Liver (tissue), 8 donors: ENCODE measurements at regions not wholly inside any gene's neighbourhood (a gene's known extent, or its start where the extent isn't known, plus 50 kb on each side); places are given as distances from the start of the nearest gene placed in this dataset.

Experiments used
- DNase-seq: peaks from one replicate; pipeline ENCODE4 v3.0.0-alpha.2; 2017; ENCODE audit warnings: low spot score
- H3K27ac ChIP-seq, 2 donors: one replicate each; pipeline ENCODE4 v1.7.0; 2013; ENCODE audit warnings: inconsistent platforms in 2 of 2, low read length in 2 of 2, control low read depth in 1 of 2, low read depth in 1 of 2, mild to moderate bottlenecking in 1 of 2
- H3K27me3 ChIP-seq, 4 donors: one replicate each; pipeline versions ENCODE4 v1.6.1 to v1.7.0; 2013; ENCODE audit warnings: low read length in 3 of 4, inconsistent platforms in 1 of 4, mild to moderate bottlenecking in 1 of 4, moderate library complexity in 1 of 4; ENCODE audit not compliant: control insufficient read depth in 4 of 4, insufficient read depth in 4 of 4
- H3K36me3 ChIP-seq, 4 donors: one replicate each; pipeline versions ENCODE4 v1.6.1 to v1.7.0; 2013; ENCODE audit warnings: low read length in 3 of 4, mild to moderate bottlenecking in 3 of 4, low read depth in 1 of 4, moderate library complexity in 1 of 4; ENCODE audit not compliant: control insufficient read depth in 4 of 4, insufficient read depth in 3 of 4
- H3K4me1 ChIP-seq, 4 donors: one replicate each; pipeline versions ENCODE4 v1.6.1 to v1.7.0; 2013; ENCODE audit warnings: low read length in 3 of 4, mild to moderate bottlenecking in 3 of 4, moderate library complexity in 1 of 4; ENCODE audit not compliant: control insufficient read depth in 4 of 4, insufficient read depth in 4 of 4
- H3K4me3 ChIP-seq, 3 donors: one replicate each; pipeline versions ENCODE4 v1.6.1 to v1.7.0; 2013; ENCODE audit warnings: low read length in 3 of 3, control low read depth in 1 of 3, low read depth in 1 of 3, mild to moderate bottlenecking in 1 of 3
- H3K9ac ChIP-seq, 2 donors: one replicate each; pipeline ENCODE4 v1.7.0; 2013; ENCODE audit warnings: low read length in 2 of 2, mild to moderate bottlenecking in 2 of 2, moderate library complexity in 2 of 2, control low read depth in 1 of 2, low read depth in 1 of 2
- H3K9me3 ChIP-seq, 4 donors: one replicate each; pipeline versions ENCODE4 v1.6.1 to v1.7.0; 2013; ENCODE audit warnings: low read length in 3 of 4; ENCODE audit not compliant: control insufficient read depth in 4 of 4
- EGR1 ChIP-seq, 2 donors: IDR thresholded peaks; 2 replicates each; pipeline ENCODE4 v1.6.1; 2016 to 2018; ENCODE audit warnings: antibody characterized with exemption in 2 of 2, low read depth in 2 of 2
- FOXA1 ChIP-seq: IDR thresholded peaks from 2 replicates; pipeline ENCODE4 v1.6.1; 2016; ENCODE audit warnings: antibody characterized with exemption
- FOXA2 ChIP-seq: IDR thresholded peaks from 2 replicates; pipeline ENCODE4 v1.6.1; 2016; ENCODE audit warnings: antibody characterized with exemption
- HNF4A ChIP-seq, 2 donors: conservative IDR thresholded peaks; 2 replicates each; pipeline ENCODE4 v1.6.1; 2016; ENCODE audit warnings: antibody characterized with exemption in 2 of 2, mild to moderate bottlenecking in 2 of 2
- HNF4G ChIP-seq: IDR thresholded peaks from 2 replicates; pipeline ENCODE4 v1.6.1; 2016; ENCODE audit warnings: antibody characterized with exemption
- JUND ChIP-seq, 2 donors: IDR thresholded peaks; 2 replicates each; pipeline ENCODE4 v1.6.1; 2016; ENCODE audit warnings: antibody characterized with exemption in 2 of 2
- RAD21 ChIP-seq, 2 donors: IDR thresholded peaks; 2 replicates each; pipeline ENCODE4 v1.6.1; 2016; ENCODE audit warnings: antibody characterized with exemption in 2 of 2, mild to moderate bottlenecking in 2 of 2
- SP1 ChIP-seq: IDR thresholded peaks from 2 replicates; pipeline ENCODE4 v1.6.1; 2018; ENCODE audit warnings: antibody characterized with exemption, mild to moderate bottlenecking
- TAF1 ChIP-seq: conservative IDR thresholded peaks from 2 replicates; pipeline ENCODE4 v1.6.1; 2016; ENCODE audit warnings: antibody characterized with exemption, mild to moderate bottlenecking
- YY1 ChIP-seq: IDR thresholded peaks from 2 replicates; pipeline ENCODE4 v1.6.1; 2016; ENCODE audit warnings: antibody characterized with exemption, mild to moderate bottlenecking
- WGBS: extraction: QIAGEN DNeasy Blood & Tissue Kit; methylation state at CpG from one replicate; pipeline ENCODE4 v1.1.7; 2013; 5-methylcytosine and 5-hydroxymethylcytosine counted together
- TF ChIP-seq, protein P1 (sequence below): IDR thresholded peaks from 2 replicates; pipeline ENCODE4 v1.6.1; 2016; ENCODE audit warnings: antibody characterized with exemption
- TF ChIP-seq, protein P2 (sequence below): IDR thresholded peaks from 2 replicates; pipeline ENCODE4 v1.6.1; 2016; ENCODE audit warnings: antibody characterized with exemption, mild to moderate bottlenecking
- TF ChIP-seq, protein P3 (sequence below): fragments of 150-350 bp; IDR thresholded peaks from 2 replicates; pipeline ENCODE4 v1.5.1; 2017; ENCODE audit warnings: improper control_type of control experiment, low read depth, low read length; ENCODE audit not compliant: missing input control
- TF ChIP-seq, protein P4 (sequence below): IDR thresholded peaks from 2 replicates; pipeline ENCODE4 v1.6.1; 2016; ENCODE audit warnings: antibody characterized with exemption
- donor health status: healthy.
- donor health status: healthy.
- donor health status: healthy.
- donor health status: healthy.
- donor health status: healthy.

DNA sequence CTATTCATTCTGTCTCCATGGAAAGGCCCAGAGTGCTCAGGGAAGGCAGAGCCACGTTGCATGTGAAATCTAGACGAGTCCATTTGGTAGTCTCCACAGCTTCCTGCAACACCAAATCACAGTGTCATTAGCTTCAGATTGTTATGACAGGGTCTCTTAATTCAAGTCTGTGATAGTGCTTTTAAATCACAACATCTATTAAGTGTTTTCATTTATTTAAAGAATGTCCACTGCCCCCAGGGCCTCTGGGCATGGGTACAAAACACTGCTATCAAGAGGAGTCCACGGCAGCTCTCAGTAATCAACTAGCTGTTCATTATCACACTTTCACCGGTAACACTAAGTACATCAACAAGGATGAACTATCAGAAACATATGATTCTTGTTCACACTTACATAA, 455.9 kb upstream of the JARID2 start:
- DNase-seq = no peak
- H3K27ac ChIP-seq = no peak overlapping the region
- no peaks in the 10 kb centered on the region for H3K9me3 ChIP-seq
- no peak overlapping the region for H3K4me3 ChIP-seq
- TF ChIP-seq EGR1 (IDR thresholded peaks at IDR 0.05; ENCODE audit: low read depth in 2 of 2) (no peak), FOXA2 (no peak), RAD21 (IDR thresholded peaks at IDR 0.05) (no peak)
- TF ChIP-seq, protein P1, sequence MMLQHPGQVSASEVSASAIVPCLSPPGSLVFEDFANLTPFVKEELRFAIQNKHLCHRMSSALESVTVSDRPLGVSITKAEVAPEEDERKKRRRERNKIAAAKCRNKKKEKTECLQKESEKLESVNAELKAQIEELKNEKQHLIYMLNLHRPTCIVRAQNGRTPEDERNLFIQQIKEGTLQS = no peak
- TF ChIP-seq, protein P2, sequence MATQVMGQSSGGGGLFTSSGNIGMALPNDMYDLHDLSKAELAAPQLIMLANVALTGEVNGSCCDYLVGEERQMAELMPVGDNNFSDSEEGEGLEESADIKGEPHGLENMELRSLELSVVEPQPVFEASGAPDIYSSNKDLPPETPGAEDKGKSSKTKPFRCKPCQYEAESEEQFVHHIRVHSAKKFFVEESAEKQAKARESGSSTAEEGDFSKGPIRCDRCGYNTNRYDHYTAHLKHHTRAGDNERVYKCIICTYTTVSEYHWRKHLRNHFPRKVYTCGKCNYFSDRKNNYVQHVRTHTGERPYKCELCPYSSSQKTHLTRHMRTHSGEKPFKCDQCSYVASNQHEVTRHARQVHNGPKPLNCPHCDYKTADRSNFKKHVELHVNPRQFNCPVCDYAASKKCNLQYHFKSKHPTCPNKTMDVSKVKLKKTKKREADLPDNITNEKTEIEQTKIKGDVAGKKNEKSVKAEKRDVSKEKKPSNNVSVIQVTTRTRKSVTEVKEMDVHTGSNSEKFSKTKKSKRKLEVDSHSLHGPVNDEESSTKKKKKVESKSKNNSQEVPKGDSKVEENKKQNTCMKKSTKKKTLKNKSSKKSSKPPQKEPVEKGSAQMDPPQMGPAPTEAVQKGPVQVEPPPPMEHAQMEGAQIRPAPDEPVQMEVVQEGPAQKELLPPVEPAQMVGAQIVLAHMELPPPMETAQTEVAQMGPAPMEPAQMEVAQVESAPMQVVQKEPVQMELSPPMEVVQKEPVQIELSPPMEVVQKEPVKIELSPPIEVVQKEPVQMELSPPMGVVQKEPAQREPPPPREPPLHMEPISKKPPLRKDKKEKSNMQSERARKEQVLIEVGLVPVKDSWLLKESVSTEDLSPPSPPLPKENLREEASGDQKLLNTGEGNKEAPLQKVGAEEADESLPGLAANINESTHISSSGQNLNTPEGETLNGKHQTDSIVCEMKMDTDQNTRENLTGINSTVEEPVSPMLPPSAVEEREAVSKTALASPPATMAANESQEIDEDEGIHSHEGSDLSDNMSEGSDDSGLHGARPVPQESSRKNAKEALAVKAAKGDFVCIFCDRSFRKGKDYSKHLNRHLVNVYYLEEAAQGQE = no peak
- TF ChIP-seq, protein P3, sequence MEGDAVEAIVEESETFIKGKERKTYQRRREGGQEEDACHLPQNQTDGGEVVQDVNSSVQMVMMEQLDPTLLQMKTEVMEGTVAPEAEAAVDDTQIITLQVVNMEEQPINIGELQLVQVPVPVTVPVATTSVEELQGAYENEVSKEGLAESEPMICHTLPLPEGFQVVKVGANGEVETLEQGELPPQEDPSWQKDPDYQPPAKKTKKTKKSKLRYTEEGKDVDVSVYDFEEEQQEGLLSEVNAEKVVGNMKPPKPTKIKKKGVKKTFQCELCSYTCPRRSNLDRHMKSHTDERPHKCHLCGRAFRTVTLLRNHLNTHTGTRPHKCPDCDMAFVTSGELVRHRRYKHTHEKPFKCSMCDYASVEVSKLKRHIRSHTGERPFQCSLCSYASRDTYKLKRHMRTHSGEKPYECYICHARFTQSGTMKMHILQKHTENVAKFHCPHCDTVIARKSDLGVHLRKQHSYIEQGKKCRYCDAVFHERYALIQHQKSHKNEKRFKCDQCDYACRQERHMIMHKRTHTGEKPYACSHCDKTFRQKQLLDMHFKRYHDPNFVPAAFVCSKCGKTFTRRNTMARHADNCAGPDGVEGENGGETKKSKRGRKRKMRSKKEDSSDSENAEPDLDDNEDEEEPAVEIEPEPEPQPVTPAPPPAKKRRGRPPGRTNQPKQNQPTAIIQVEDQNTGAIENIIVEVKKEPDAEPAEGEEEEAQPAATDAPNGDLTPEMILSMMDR = no peak
- H3K9ac ChIP-seq = no peak overlapping the region
- H3K4me1 ChIP-seq = no peaks in the 10 kb centered on the region
- 89% methylated on average over 4 of the region's 4 CpGs for WGBS
- no peaks in the 10 kb centered on the region for H3K27me3 ChIP-seq
- H3K36me3 ChIP-seq = no peaks in the 10 kb centered on the region

DNA sequence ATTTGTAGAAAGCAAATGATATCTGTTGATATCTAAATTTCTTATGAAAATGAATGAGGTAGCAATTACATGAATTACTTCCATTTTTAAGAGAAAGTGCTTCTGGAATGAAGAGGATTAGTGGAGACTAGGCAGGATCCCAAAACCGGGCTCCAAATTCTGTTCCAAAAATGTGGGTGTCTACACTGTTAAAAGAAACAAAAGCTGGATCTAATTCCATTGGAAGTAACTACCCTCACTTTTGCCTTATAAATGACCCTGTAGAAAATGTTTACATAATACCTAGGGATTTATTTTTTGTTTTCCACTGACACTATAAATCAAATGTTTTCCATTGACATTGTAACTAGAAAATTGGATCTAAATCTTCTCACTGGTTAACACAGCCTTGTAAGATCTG, 454.9 kb upstream of the JARID2 start:
- Histone ChIP-seq H3K9me3 (no peaks in the 10 kb centered on the region), H3K36me3 (no peaks in the 10 kb centered on the region), H3K9ac (no peak overlapping the region), H3K4me1 (no peaks in the 10 kb centered on the region), H3K27ac (no peak overlapping the region), H3K27me3 (no peaks in the 10 kb centered on the region), H3K4me3 (no peak overlapping the region)
- DNase-seq = no peak
- TF ChIP-seq EGR1 (IDR thresholded peaks at IDR 0.05; ENCODE audit: low read depth in 2 of 2) = no peak
- TF ChIP-seq, protein P4, sequence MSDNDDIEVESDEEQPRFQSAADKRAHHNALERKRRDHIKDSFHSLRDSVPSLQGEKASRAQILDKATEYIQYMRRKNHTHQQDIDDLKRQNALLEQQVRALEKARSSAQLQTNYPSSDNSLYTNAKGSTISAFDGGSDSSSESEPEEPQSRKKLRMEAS = no peak
- TF ChIP-seq RAD21 (IDR thresholded peaks at IDR 0.05) = no peak
- no peak for TF ChIP-seq TAF1
- TF ChIP-seq YY1 = no peak
- TF ChIP-seq, protein P2 = no peak
- no peak for TF ChIP-seq HNF4G
- TF ChIP-seq, protein P3 = no peak
- no peak for TF ChIP-seq HNF4A (conservative IDR thresholded peaks at IDR 0.05)
- TF ChIP-seq FOXA1 = no peak
- TF ChIP-seq SP1 = no peak
- TF ChIP-seq JUND (IDR thresholded peaks at IDR 0.05) = no peak
- WGBS = 77% methylated on average over 1 of the region's 1 CpG
